Sigmoid colon (tissue), 4 donors: ENCODE measurements at regions not wholly inside any gene's neighbourhood (a gene's known extent, or its start where the extent isn't known, plus 50 kb on each side); places are given as distances from the start of the nearest gene placed in this dataset.

ENCODE experiments used
- CTCF ChIP-seq, 4 experiments: fragments of 450-650 bp in 3 of 4; fragments of 200-600 bp in 1 of 4; IDR thresholded peaks; one replicate each; pipeline ENCODE4 v1.5.1; 2016 to 2019; ENCODE audit warnings: antibody characterized with exemption in 4 of 4, mild to moderate bottlenecking in 3 of 4, moderate library complexity in 2 of 4
- POLR2A ChIP-seq, 2 donors: fragments of 450-650 bp; IDR thresholded peaks; one replicate each; pipeline ENCODE4 v1.6.1; 2016; ENCODE audit warnings: antibody characterized with exemption in 2 of 2, mild to moderate bottlenecking in 2 of 2, moderate library complexity in 2 of 2
- POLR2AphosphoS5 ChIP-seq, 4 donors: sonication (generic); formaldehyde crosslinking; IDR thresholded peaks; one replicate each; pipeline ENCODE4 v1.6.1; 2017; ENCODE audit warnings: antibody characterized with exemption in 4 of 4

- TF ChIP-seq CTCF (IDR thresholded peaks at IDR 0.05): no peak
- no peak for TF ChIP-seq POLR2A (IDR thresholded peaks at IDR 0.05)
- no peak for TF ChIP-seq POLR2AphosphoS5 (IDR thresholded peaks at IDR 0.05)
These were observed 77.2 kb upstream of the PTPRZ1 start for GRCh38 chr7:121795736-121796135.
